Astrocyte (in vitro differentiated cells and primary cell): ENCODE measurements at regions not wholly inside any gene's neighbourhood (a gene's known extent, or its start where the extent isn't known, plus 50 kb on each side); places are given as distances from the start of the nearest gene placed in this dataset.

Experiments used
- DNase-seq: peaks from one replicate; pipeline ENCODE4 v3.0.0-alpha.2; 2010; ENCODE audit warnings: low read depth
- FAIRE-seq: peaks from 2 replicates; lab custom pipeline; 2011; peaks lifted over from hg19 to GRCh38; lab: Jason Lieb, UNC
- H2AFZ ChIP-seq: 2 replicates; pipeline ENCODE4 v1.6.0; 2012; ENCODE audit warnings: low read depth, low read length, inconsistent platforms
- H3K27ac ChIP-seq: 2 replicates; pipeline ENCODE4 v1.5.1; 2011; ENCODE audit warnings: low read depth, low read length, inconsistent platforms
- H3K27me3 ChIP-seq: 2 replicates; pipeline ENCODE4 v1.6.0; 2011; ENCODE audit warnings: low read length, inconsistent platforms; ENCODE audit not compliant: insufficient read depth
- H3K36me3 ChIP-seq: 2 replicates; pipeline ENCODE4 v1.5.1; 2011; ENCODE audit warnings: low read length, inconsistent platforms; ENCODE audit not compliant: insufficient read depth
- H3K4me1 ChIP-seq: 2 replicates; pipeline ENCODE4 v1.5.1; 2011; ENCODE audit warnings: low read length, inconsistent platforms; ENCODE audit not compliant: insufficient read depth
- H3K4me2 ChIP-seq: 2 replicates; pipeline ENCODE4 v1.6.0; 2012; ENCODE audit warnings: low read length, inconsistent platforms
- H3K4me3 ChIP-seq: 2 replicates; pipeline ENCODE4 v1.5.1; 2011; ENCODE audit warnings: low read depth, mild to moderate bottlenecking, low read length, inconsistent platforms; ENCODE audit not compliant: insufficient read depth
- H3K79me2 ChIP-seq: 2 replicates; pipeline ENCODE4 v1.6.0; 2012; ENCODE audit warnings: mild to moderate bottlenecking, low read length, inconsistent platforms; ENCODE audit not compliant: insufficient read depth
- H3K9ac ChIP-seq: 2 replicates; pipeline ENCODE4 v1.6.0; 2012; ENCODE audit warnings: mild to moderate bottlenecking, low read length, inconsistent platforms
- H3K9me3 ChIP-seq: 2 replicates; pipeline ENCODE4 v1.5.1; 2012; ENCODE audit warnings: low read depth, mild to moderate bottlenecking, low read length, inconsistent platforms; ENCODE audit not compliant: insufficient read depth
- H4K20me1 ChIP-seq: 2 replicates; pipeline ENCODE4 v1.6.0; 2012; ENCODE audit warnings: low read length, inconsistent platforms; ENCODE audit not compliant: insufficient read depth
- H3K27ac Mint-ChIP-seq: one replicate; pipeline ENCODE4 v1.8.0; 2021; ENCODE audit warnings: mild to moderate bottlenecking, mixed read lengths; ENCODE audit not compliant: unreplicated experiment
- H3K27me3 Mint-ChIP-seq: one replicate; pipeline ENCODE4 v1.8.0; 2021; ENCODE audit warnings: low read depth, mixed read lengths; ENCODE audit not compliant: unreplicated experiment
- H3K36me3 Mint-ChIP-seq: one replicate; pipeline ENCODE4 v1.8.0; 2021; ENCODE audit warnings: low read depth, mixed read lengths; ENCODE audit not compliant: unreplicated experiment
- H3K4me1 Mint-ChIP-seq: one replicate; pipeline ENCODE4 v1.8.0; 2021; ENCODE audit warnings: low read depth, mixed read lengths; ENCODE audit not compliant: unreplicated experiment
- H3K4me3 Mint-ChIP-seq: one replicate; pipeline ENCODE4 v1.8.0; 2021; ENCODE audit warnings: mild to moderate bottlenecking, moderate library complexity, mixed read lengths; ENCODE audit not compliant: unreplicated experiment
- H3K9me3 Mint-ChIP-seq: one replicate; pipeline ENCODE4 v1.8.0; 2021; ENCODE audit warnings: mild to moderate bottlenecking, mixed read lengths; ENCODE audit not compliant: unreplicated experiment
- CTCF ChIP-seq: IDR thresholded peaks from 2 replicates; pipeline ENCODE4 v1.5.1; 2011; ENCODE audit warnings: low read depth, mild to moderate bottlenecking, inconsistent platforms, low read length, moderate library complexity; ENCODE audit not compliant: insufficient read depth
- EZH2 ChIP-seq: IDR thresholded peaks from 2 replicates; pipeline ENCODE4 v1.6.1; 2012; ENCODE audit warnings: mild to moderate bottlenecking, low read length, inconsistent platforms; ENCODE audit not compliant: insufficient read depth

GRCh38 chr3:74263031-74263430 lies 351.4 kb downstream of the CNTN3 start:
- H3K27ac ChIP-seq = no peak overlapping the region
- Mint-ChIP-seq H3K9me3 (no peaks in the 10 kb centered on the region), H3K27ac (no peak overlapping the region), H3K27me3 (no peaks in the 10 kb centered on the region), H3K36me3 (no peaks in the 10 kb centered on the region), H3K4me1 (peaks cover 4% of the 10 kb centered on the region), H3K4me3 (no peak overlapping the region)
- no peaks in the 10 kb centered on the region for H3K79me2 ChIP-seq
- no peak overlapping the region for H3K4me3 ChIP-seq
- no peaks in the 10 kb centered on the region for H3K4me1 ChIP-seq
- H3K4me2 ChIP-seq = no peak overlapping the region
- no peak overlapping the region for H2AFZ ChIP-seq
- no peaks in the 10 kb centered on the region for H3K9me3 ChIP-seq
- DNase-seq (no peak), FAIRE-seq (no peak)
- no peak overlapping the region for H3K9ac ChIP-seq
- TF ChIP-seq CTCF (no peak), EZH2 (no peak)
- H3K36me3 ChIP-seq = no peaks in the 10 kb centered on the region
- no peaks in the 10 kb centered on the region for H3K27me3 ChIP-seq
- no peaks in the 10 kb centered on the region for H4K20me1 ChIP-seq

GRCh38 chr3:74233091-74233490 lies 381.4 kb downstream of the CNTN3 start:
- no peaks in the 10 kb centered on the region for H3K27me3 Mint-ChIP-seq
- H3K4me3 Mint-ChIP-seq = no peak overlapping the region
- no peak for DNase-seq
- Histone ChIP-seq H3K4me1 (no peaks in the 10 kb centered on the region), H4K20me1 (no peaks in the 10 kb centered on the region), H3K36me3 (no peaks in the 10 kb centered on the region), H3K79me2 (no peaks in the 10 kb centered on the region), H2AFZ (no peak overlapping the region), H3K27me3 (no peaks in the 10 kb centered on the region), H3K27ac (no peak overlapping the region), H3K9ac (no peak overlapping the region), H3K4me3 (no peak overlapping the region), H3K4me2 (no peak overlapping the region), H3K9me3 (peaks cover 6% of the 10 kb centered on the region)
- H3K9me3 Mint-ChIP-seq = peaks cover 7% of the 10 kb centered on the region
- no peaks in the 10 kb centered on the region for H3K4me1 Mint-ChIP-seq
- no peak for FAIRE-seq
- H3K27ac Mint-ChIP-seq = no peak overlapping the region
- no peaks in the 10 kb centered on the region for H3K36me3 Mint-ChIP-seq
- TF ChIP-seq CTCF (no peak), EZH2 (no peak)

GRCh38 chr3:74217467-74217866 lies 397.0 kb downstream of the CNTN3 start:
- H3K4me1 Mint-ChIP-seq = peaks cover 3% of the 10 kb centered on the region
- Histone ChIP-seq H3K4me1 (no peaks in the 10 kb centered on the region), H2AFZ (no peak overlapping the region), H3K79me2 (no peaks in the 10 kb centered on the region), H4K20me1 (no peaks in the 10 kb centered on the region), H3K9ac (no peak overlapping the region), H3K27me3 (no peaks in the 10 kb centered on the region), H3K4me3 (no peak overlapping the region), H3K36me3 (no peaks in the 10 kb centered on the region), H3K27ac (no peak overlapping the region), H3K4me2 (no peak overlapping the region), H3K9me3 (no peaks in the 10 kb centered on the region)
- TF ChIP-seq CTCF (no peak), EZH2 (no peak)
- H3K4me3 Mint-ChIP-seq = no peak overlapping the region
- H3K27me3 Mint-ChIP-seq = no peaks in the 10 kb centered on the region
- no peak overlapping the region for H3K27ac Mint-ChIP-seq
- DNase-seq (no peak), FAIRE-seq (no peak)
- no peaks in the 10 kb centered on the region for H3K9me3 Mint-ChIP-seq
- no peaks in the 10 kb centered on the region for H3K36me3 Mint-ChIP-seq
